H9 (cell line): ENCODE measurements at regions not wholly inside any gene's neighbourhood (a gene's known extent, or its start where the extent isn't known, plus 50 kb on each side); places are given as distances from the start of the nearest gene placed in this dataset.
A peak's percentile ranks its signal among the peaks of the same experiment; 100 is the strongest.

Source experiments
- DNase-seq: peaks from one replicate; pipeline ENCODE4 v3.0.0-alpha.2; 2017
- H2AFZ ChIP-seq: one replicate; pipeline ENCODE4 v1.6.1; 2013; ENCODE audit warnings: mild to moderate bottlenecking, low read length, control low read depth, moderate library complexity
- H2AK5ac ChIP-seq: 2 replicates; pipeline ENCODE4 v1.6.1; 2013; ENCODE audit warnings: low read length, control low read depth, mixed read lengths; ENCODE audit not compliant: insufficient read length
- H2BK120ac ChIP-seq: one replicate; pipeline ENCODE4 v1.6.1; 2013; ENCODE audit warnings: low read depth, mild to moderate bottlenecking, low read length, control low read depth, inconsistent platforms; ENCODE audit not compliant: poor library complexity, severe bottlenecking
- H2BK12ac ChIP-seq: 2 replicates; pipeline ENCODE4 v1.6.1; 2013; ENCODE audit warnings: low read length, control low read depth, mixed read lengths, low read depth; ENCODE audit not compliant: insufficient read length
- H2BK15ac ChIP-seq: 2 replicates; pipeline ENCODE4 v1.6.1; 2013; ENCODE audit warnings: low read depth, low read length, control low read depth
- H2BK20ac ChIP-seq: one replicate; pipeline ENCODE4 v1.6.1; 2013; ENCODE audit warnings: low read depth, mild to moderate bottlenecking, low read length, control low read depth, inconsistent platforms; ENCODE audit not compliant: poor library complexity, severe bottlenecking
- H2BK5ac ChIP-seq: 2 replicates; pipeline ENCODE4 v1.6.1; 2013; ENCODE audit warnings: low read length, control low read depth, mixed read lengths; ENCODE audit not compliant: insufficient read length
- H3K14ac ChIP-seq: 2 replicates; pipeline ENCODE4 v1.6.1; 2013; ENCODE audit warnings: low read length, control low read depth; ENCODE audit not compliant: insufficient read depth
- H3K18ac ChIP-seq: 2 replicates; pipeline ENCODE4 v1.6.1; 2013; ENCODE audit warnings: low read depth, mild to moderate bottlenecking, mixed read lengths, low read length, control low read depth; ENCODE audit not compliant: insufficient read length
- H3K23ac ChIP-seq: 2 replicates; pipeline ENCODE4 v1.6.1; 2013; ENCODE audit warnings: low read length, control low read depth, mixed read lengths, low read depth; ENCODE audit not compliant: insufficient read length
- H3K23me2 ChIP-seq: 2 replicates; pipeline ENCODE4 v1.6.1; 2013; ENCODE audit warnings: low read depth, mild to moderate bottlenecking, mixed read lengths, low read length, control low read depth; ENCODE audit not compliant: insufficient read length, poor library complexity, severe bottlenecking
- H3K27ac ChIP-seq: 2 replicates; pipeline ENCODE4 v1.5.1; 2013; ENCODE audit warnings: low read length, control low read depth, mixed read lengths, low read depth; ENCODE audit not compliant: insufficient read length
- H3K27me3 ChIP-seq: 2 replicates; pipeline ENCODE4 v1.6.1; 2013; ENCODE audit warnings: low read length, control low read depth, inconsistent platforms; ENCODE audit not compliant: insufficient read depth
- H3K4ac ChIP-seq: 2 replicates; pipeline ENCODE4 v1.6.1; 2013; ENCODE audit warnings: low read depth, mild to moderate bottlenecking, control low read depth, inconsistent platforms, low read length, moderate library complexity
- H3K4me1 ChIP-seq: 2 replicates; pipeline ENCODE4 v1.6.1; 2013; ENCODE audit warnings: low read length, control low read depth, inconsistent platforms; ENCODE audit not compliant: insufficient read depth
- H3K4me2 ChIP-seq: 2 replicates; pipeline ENCODE4 v1.6.1; 2013; ENCODE audit warnings: low read length, control low read depth, mixed read lengths; ENCODE audit not compliant: insufficient read length, insufficient read depth
- H3K56ac ChIP-seq: 2 replicates; pipeline ENCODE4 v1.6.1; 2013; ENCODE audit warnings: low read depth, mild to moderate bottlenecking, mixed read lengths, low read length, control low read depth; ENCODE audit not compliant: insufficient read length
- H3K79me1 ChIP-seq: 2 replicates; pipeline ENCODE4 v1.6.1; 2013; ENCODE audit warnings: low read depth, mild to moderate bottlenecking, moderate library complexity, low read length, control low read depth, inconsistent platforms; ENCODE audit not compliant: insufficient read depth, poor library complexity, severe bottlenecking
- H3K79me2 ChIP-seq: 2 replicates; pipeline ENCODE4 v1.6.1; 2013; ENCODE audit warnings: low read length, control low read depth, inconsistent platforms; ENCODE audit not compliant: insufficient read depth
- H3K9ac ChIP-seq: 2 replicates; pipeline ENCODE4 v1.6.1; 2013; ENCODE audit warnings: low read length, control low read depth, mixed read lengths; ENCODE audit not compliant: insufficient read length; ENCODE audit errors: extremely low read depth
- H3K9me3 ChIP-seq: one replicate; pipeline ENCODE4 v1.6.1; 2013; ENCODE audit warnings: low read depth, low read length, inconsistent platforms; ENCODE audit not compliant: control insufficient read depth
- H3T11ph ChIP-seq: one replicate; pipeline ENCODE4 v1.6.1; 2013; ENCODE audit warnings: mild to moderate bottlenecking, low read length, control low read depth, inconsistent platforms
- H4K20me1 ChIP-seq: one replicate; pipeline ENCODE4 v1.6.1; 2013; ENCODE audit not compliant: control insufficient read depth, insufficient read length, insufficient read depth
- H4K5ac ChIP-seq: 2 replicates; pipeline ENCODE4 v1.6.1; 2013; ENCODE audit warnings: low read depth, mild to moderate bottlenecking, mixed read lengths, low read length, control low read depth; ENCODE audit not compliant: insufficient read length
- H4K8ac ChIP-seq: replicated peaks from 2 replicates; pipeline ENCODE4 v1.6.1; 2013; ENCODE audit warnings: low read length, control low read depth, mixed read lengths, low read depth; ENCODE audit not compliant: insufficient read length
- H4K91ac ChIP-seq: 2 replicates; pipeline ENCODE4 v1.6.1; 2013; ENCODE audit warnings: low read depth, mild to moderate bottlenecking, moderate library complexity, mixed read lengths, low read length, control low read depth; ENCODE audit not compliant: insufficient read length
- H3K27ac Mint-ChIP-seq, 3 experiments: 2 replicates in 2 of 3; 3 replicates in 1 of 3; pipeline ENCODE4 v1.8.0; 2020 to 2021; ENCODE audit warnings: mixed read lengths in 3 of 3, mild to moderate bottlenecking in 1 of 3, moderate library complexity in 1 of 3
- H3K27me3 Mint-ChIP-seq: 2 replicates; pipeline ENCODE4 v1.8.0; 2021; ENCODE audit warnings: low read depth, mild to moderate bottlenecking, moderate library complexity, mixed read lengths
- H3K36me3 Mint-ChIP-seq, 3 experiments: 2 replicates in 2 of 3; 3 replicates in 1 of 3; pipeline ENCODE4 v1.8.0; 2020 to 2021; ENCODE audit warnings: low read depth in 3 of 3, mixed read lengths in 3 of 3; ENCODE audit not compliant: insufficient read depth in 1 of 3
- H3K4me1 Mint-ChIP-seq, 2 experiments: 2 replicates each; pipeline ENCODE4 v1.8.0; 2020; ENCODE audit warnings: mixed read lengths in 2 of 2
- H3K4me3 Mint-ChIP-seq, 2 experiments: 2 replicates in 1 of 2; 3 replicates in 1 of 2; pipeline ENCODE4 v1.8.0; 2020 to 2021; ENCODE audit warnings: mild to moderate bottlenecking in 2 of 2, mixed read lengths in 2 of 2, moderate library complexity in 1 of 2
- H3K9me3 Mint-ChIP-seq, 2 experiments: 2 replicates in 1 of 2; 3 replicates in 1 of 2; pipeline ENCODE4 v1.8.0; 2020; ENCODE audit warnings: mild to moderate bottlenecking in 2 of 2, mixed read lengths in 2 of 2, moderate library complexity in 1 of 2
- CTCF ChIP-seq: fragments of 200-600 bp; sonication (generic); conservative IDR thresholded peaks from 3 replicates; pipeline ENCODE4 v1.8.0; 2021; ENCODE audit warnings: antibody characterized with exemption, mild to moderate bottlenecking
- WGBS: extraction: QIAGEN DNeasy Blood & Tissue Kit; methylation state at CpG from one replicate; pipeline ENCODE4 v1.1.7; 2013; ENCODE audit warnings: missing lambda C conversion rate, low lambda C conversion rate, mixed read lengths; ENCODE audit not compliant: insufficient read length; ENCODE audit errors: extremely low coverage; 5-methylcytosine and 5-hydroxymethylcytosine counted together

DNA sequence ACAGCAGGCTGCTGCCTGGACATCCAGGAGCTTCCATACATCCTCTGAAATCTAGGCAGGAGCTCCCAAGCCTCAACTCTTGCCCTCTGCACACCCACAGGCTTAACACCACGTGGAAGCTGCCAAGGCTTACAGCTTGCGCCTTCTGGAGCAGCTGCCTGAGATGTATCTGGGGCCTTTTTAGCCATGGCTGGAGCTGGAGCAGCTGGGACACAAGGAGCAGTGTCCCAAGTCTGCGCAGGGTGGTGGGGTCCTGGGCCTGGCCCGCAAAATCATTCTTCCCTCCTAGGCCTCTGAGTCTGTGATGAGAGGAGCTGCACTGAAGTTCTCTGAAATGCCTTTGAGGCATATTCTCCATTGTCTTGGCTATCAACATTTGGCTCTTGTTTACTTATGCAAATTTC, 255.0 kb downstream of the DLL1 start:
- no peak for DNase-seq
- Mint-ChIP-seq H3K36me3 (peaks cover 5 to 34% (median 16%) of the 10 kb centered on the region in 3 experiments; a peak in 6 of 7 replicates), H3K9me3 (peaks cover 22 to 27% of the 10 kb centered on the region in 2 experiments), H3K27ac (peak overlapping the region in 2 of 3 experiments; percentile 59 to 85; a peak in 4 of 7 replicates), H3K4me1 (peaks cover 49 to 52% of the 10 kb centered on the region in 2 experiments), H3K4me3 (no peak overlapping the region), H3K27me3 (peaks cover 12% of the 10 kb centered on the region)
- peak overlapping the region; percentile 48 for H3K18ac ChIP-seq
- no peaks in the 10 kb centered on the region for H4K20me1 ChIP-seq
- H3K9ac ChIP-seq: no peak overlapping the region
- H4K8ac ChIP-seq: no peak overlapping the region
- H3K79me2 ChIP-seq: no peaks in the 10 kb centered on the region
- H4K5ac ChIP-seq: no peak overlapping the region
- no peak overlapping the region for H3K4me2 ChIP-seq
- H3K4me1 ChIP-seq: peaks cover 3% of the 10 kb centered on the region; the same call in 1 of the 2 replicates
- TF ChIP-seq CTCF: no peak
- no peak overlapping the region for H4K91ac ChIP-seq
- no peaks in the 10 kb centered on the region for H3K23me2 ChIP-seq
- H2BK12ac ChIP-seq: no peak overlapping the region
- H2BK15ac ChIP-seq: no peak overlapping the region
- WGBS: no CpG with 5 or more reads among the region's 4 CpGs
- no peak overlapping the region for H2BK120ac ChIP-seq
- no peak overlapping the region for H3K27ac ChIP-seq
- H2BK5ac ChIP-seq: no peak overlapping the region
- no peaks in the 10 kb centered on the region for H3K27me3 ChIP-seq
- H3K4ac ChIP-seq: no peak overlapping the region
- no peaks in the 10 kb centered on the region for H3K79me1 ChIP-seq
- H3K9me3 ChIP-seq: no peaks in the 10 kb centered on the region
- H2AK5ac ChIP-seq: no peak overlapping the region
- no peak overlapping the region for H3T11ph ChIP-seq
- no peak overlapping the region for H2AFZ ChIP-seq
- H3K14ac ChIP-seq: 0 out of 2 replicates have a peak overlapping the region, but pooled peaks have one; percentile 25
- H3K56ac ChIP-seq: no peak overlapping the region
- no peak overlapping the region for H2BK20ac ChIP-seq
- no peak overlapping the region for H3K23ac ChIP-seq
